PC-9 (cell line): ENCODE measurements at regions not wholly inside any gene's neighbourhood (a gene's known extent, or its start where the extent isn't known, plus 50 kb on each side); places are given as distances from the start of the nearest gene placed in this dataset.

Source experiments
- EZH2 ChIP-seq: fragments of 200-600 bp; sonication (generic); IDR thresholded peaks from 2 replicates; pipeline ENCODE4 v1.8.0; 2017; ENCODE audit warnings: antibody characterized with exemption, low read depth
- TF ChIP-seq, protein P1 (sequence below): fragments of 200-600 bp; sonication (generic); conservative IDR thresholded peaks from 2 replicates; pipeline ENCODE4 v1.6.1; 2017; ENCODE audit warnings: mixed run types, antibody characterized with exemption, mild to moderate bottlenecking, moderate library complexity

DNA sequence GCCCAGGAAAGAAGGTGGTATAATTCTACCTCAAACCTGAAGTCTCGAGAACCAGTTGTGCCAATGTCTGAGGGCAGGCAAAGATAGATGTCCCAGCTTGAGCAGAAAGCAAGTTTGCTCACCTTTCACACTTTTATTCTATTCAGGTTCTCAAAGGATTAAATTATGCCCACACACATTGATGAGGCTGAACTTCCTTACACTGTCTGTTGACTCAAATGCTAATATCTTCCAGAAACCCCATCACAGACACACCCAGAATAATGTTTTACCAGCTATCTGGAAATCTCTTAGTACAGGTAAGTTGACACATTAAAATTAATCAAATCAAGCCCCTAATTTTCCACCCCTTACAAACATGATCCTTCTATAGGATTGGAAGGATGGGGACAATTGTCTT lies 605.7 kb downstream of the NUF2 start:
- TF ChIP-seq, protein P1, sequence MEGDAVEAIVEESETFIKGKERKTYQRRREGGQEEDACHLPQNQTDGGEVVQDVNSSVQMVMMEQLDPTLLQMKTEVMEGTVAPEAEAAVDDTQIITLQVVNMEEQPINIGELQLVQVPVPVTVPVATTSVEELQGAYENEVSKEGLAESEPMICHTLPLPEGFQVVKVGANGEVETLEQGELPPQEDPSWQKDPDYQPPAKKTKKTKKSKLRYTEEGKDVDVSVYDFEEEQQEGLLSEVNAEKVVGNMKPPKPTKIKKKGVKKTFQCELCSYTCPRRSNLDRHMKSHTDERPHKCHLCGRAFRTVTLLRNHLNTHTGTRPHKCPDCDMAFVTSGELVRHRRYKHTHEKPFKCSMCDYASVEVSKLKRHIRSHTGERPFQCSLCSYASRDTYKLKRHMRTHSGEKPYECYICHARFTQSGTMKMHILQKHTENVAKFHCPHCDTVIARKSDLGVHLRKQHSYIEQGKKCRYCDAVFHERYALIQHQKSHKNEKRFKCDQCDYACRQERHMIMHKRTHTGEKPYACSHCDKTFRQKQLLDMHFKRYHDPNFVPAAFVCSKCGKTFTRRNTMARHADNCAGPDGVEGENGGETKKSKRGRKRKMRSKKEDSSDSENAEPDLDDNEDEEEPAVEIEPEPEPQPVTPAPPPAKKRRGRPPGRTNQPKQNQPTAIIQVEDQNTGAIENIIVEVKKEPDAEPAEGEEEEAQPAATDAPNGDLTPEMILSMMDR: no peak
- no peak for TF ChIP-seq EZH2
